CD14-positive monocyte (primary cell): ENCODE measurements at regions not wholly inside any gene's neighbourhood (a gene's known extent, or its start where the extent isn't known, plus 50 kb on each side); places are given as distances from the start of the nearest gene placed in this dataset.

Source experiments
- DNase-seq, 3 donors: peaks; one replicate each; pipeline ENCODE4 v3.0.0-alpha.2; 2011 to 2022
- H2AFZ ChIP-seq: 2 replicates; pipeline ENCODE4 v1.6.0; 2012; ENCODE audit warnings: mild to moderate bottlenecking, low read depth, low read length, inconsistent platforms; ENCODE audit not compliant: insufficient read depth, poor library complexity, severe bottlenecking
- H3K27ac ChIP-seq, 2 donors: 1 replicate in 1 of 2; 2 replicates in 1 of 2; pipeline ENCODE4 v1.5.1; 2012 to 2013; ENCODE audit warnings: low read length in 2 of 2, control low read depth in 1 of 2, inconsistent platforms in 1 of 2, low read depth in 1 of 2, mild to moderate bottlenecking in 1 of 2
- H3K27me3 ChIP-seq, 2 donors: one replicate each; pipeline versions ENCODE4 v1.6.0 to v1.6.1; 2011 to 2013; ENCODE audit warnings: low read length in 2 of 2; ENCODE audit not compliant: control insufficient read depth in 2 of 2, insufficient read depth in 2 of 2
- H3K36me3 ChIP-seq, 2 donors: replicated peaks in 1 of 2; 1 replicate in 1 of 2; 2 replicates in 1 of 2; pipeline versions ENCODE4 v1.5.1 to v1.6.1; 2012 to 2013; ENCODE audit warnings: low read length in 2 of 2, control low read depth in 1 of 2, inconsistent platforms in 1 of 2, mild to moderate bottlenecking in 1 of 2; ENCODE audit not compliant: insufficient read depth in 2 of 2, control insufficient read depth in 1 of 2
- H3K4me1 ChIP-seq, 2 donors: 1 replicate in 1 of 2; 2 replicates in 1 of 2; pipeline versions ENCODE4 v1.5.1 to v1.6.1; 2012 to 2013; ENCODE audit warnings: low read length in 2 of 2, control low read depth in 1 of 2, inconsistent platforms in 1 of 2, mild to moderate bottlenecking in 1 of 2, moderate library complexity in 1 of 2; ENCODE audit not compliant: insufficient read depth in 2 of 2, control insufficient read depth in 1 of 2
- H3K4me2 ChIP-seq: replicated peaks from 2 replicates; pipeline ENCODE3; 2012; ENCODE audit warnings: low read length, moderate library complexity, mild to moderate bottlenecking; ENCODE audit not compliant: poor library complexity, severe bottlenecking; ENCODE audit errors: extremely low read depth
- H3K4me3 ChIP-seq, 3 experiments: fragments of 200-600 bp in 1 of 3; sonication (generic) in 1 of 3; replicated peaks in 1 of 3; 1 replicate in 2 of 3; 2 replicates in 1 of 3; pipeline ENCODE4 v1.5.1; 2011 to 2013; ENCODE audit warnings: low read length in 3 of 3, mild to moderate bottlenecking in 3 of 3, control low read depth in 2 of 3, low read depth in 2 of 3, inconsistent platforms in 1 of 3, moderate library complexity in 1 of 3
- H3K79me2 ChIP-seq: 2 replicates; pipeline ENCODE4 v1.6.0; 2012; ENCODE audit warnings: mild to moderate bottlenecking, control low read depth, inconsistent platforms, low read length, moderate library complexity; ENCODE audit not compliant: insufficient read depth
- H3K9ac ChIP-seq: 2 replicates; pipeline ENCODE4 v1.6.0; 2017; ENCODE audit warnings: low read length, mild to moderate bottlenecking; ENCODE audit not compliant: insufficient read depth, poor library complexity, severe bottlenecking
- H3K9me3 ChIP-seq, 2 donors: replicated peaks in 1 of 2; 1 replicate in 1 of 2; 2 replicates in 1 of 2; pipeline versions ENCODE4 v1.5.1 to v1.6.1; 2012 to 2013; ENCODE audit warnings: low read length in 2 of 2, control low read depth in 1 of 2; ENCODE audit not compliant: control insufficient read depth in 1 of 2, insufficient read depth in 1 of 2
- H4K20me1 ChIP-seq: 2 replicates; pipeline ENCODE4 v1.6.0; 2012; ENCODE audit warnings: mild to moderate bottlenecking, low read length, control low read depth, moderate library complexity; ENCODE audit not compliant: insufficient read depth
- H3K27ac Mint-ChIP-seq, 7 donors: one replicate each; pipeline ENCODE4 v1.8.0; 2020; ENCODE audit warnings: mild to moderate bottlenecking in 7 of 7, mixed read lengths in 7 of 7, moderate library complexity in 6 of 7, inconsistent platforms in 2 of 7
- H3K27me3 Mint-ChIP-seq, 3 donors: one replicate each; pipeline ENCODE4 v1.8.0; 2021 to 2022; ENCODE audit warnings: low read depth in 3 of 3, mild to moderate bottlenecking in 3 of 3, mixed read lengths in 3 of 3, moderate library complexity in 3 of 3, inconsistent platforms in 1 of 3
- H3K36me3 Mint-ChIP-seq, 2 donors: one replicate each; pipeline ENCODE4 v1.8.0; 2020; ENCODE audit warnings: mixed read lengths in 2 of 2, inconsistent platforms in 1 of 2, mild to moderate bottlenecking in 1 of 2
- H3K4me1 Mint-ChIP-seq: one replicate; pipeline ENCODE4 v1.8.0; 2020; ENCODE audit warnings: mild to moderate bottlenecking, mixed read lengths
- H3K4me3 Mint-ChIP-seq, 2 donors: one replicate each; pipeline ENCODE4 v1.8.0; 2020; ENCODE audit warnings: mild to moderate bottlenecking in 2 of 2, mixed read lengths in 2 of 2, moderate library complexity in 1 of 2
- H3K9me3 Mint-ChIP-seq, 7 donors: one replicate each; pipeline ENCODE4 v1.8.0; 2020 to 2022; ENCODE audit warnings: mixed read lengths in 7 of 7, mild to moderate bottlenecking in 6 of 7, moderate library complexity in 6 of 7, inconsistent platforms in 2 of 7
- CTCF ChIP-seq: fragments of 200-600 bp; IDR thresholded peaks from one replicate; pipeline ENCODE4 v1.8.0; 2022; ENCODE audit warnings: antibody characterized with exemption, mild to moderate bottlenecking
- WGBS: methylation state at CpG from one replicate; pipeline ENCODE4 v1.1.5; 2013; ENCODE audit warnings: missing lambda C conversion rate; ENCODE audit not compliant: insufficient coverage; 5-methylcytosine and 5-hydroxymethylcytosine counted together
- intact Hi-C, 2 donors: fragments of 100-400 bp; cut with micrococcal nuclease; formaldehyde crosslinking; loops; one replicate each; pipeline versions ENCODE4 v1.15.0 to v1.15.1; 2023

- no peaks in the 10 kb centered on the region for H3K9me3 ChIP-seq
- Mint-ChIP-seq H3K4me1 (no peaks in the 10 kb centered on the region), H3K9me3 (peaks cover 0 to 3% (median 0%) of the 10 kb centered on the region in 7 donors), H3K27ac (peak overlapping the region in 1 of 7 donors; percentile 42), H3K4me3 (no peak overlapping the region), H3K27me3 (peaks cover 0 to 2% (median 1%) of the 10 kb centered on the region in 3 donors), H3K36me3 (no peaks in the 10 kb centered on the region)
- intact Hi-C loops = no loop called here
- no peak overlapping the region for H2AFZ ChIP-seq
- no peaks in the 10 kb centered on the region for H3K79me2 ChIP-seq
- no peak overlapping the region for H3K9ac ChIP-seq
- peak in 1 of 3 donors; percentile 3 for DNase-seq
- H3K4me2 ChIP-seq = no peak overlapping the region
- H3K36me3 ChIP-seq = no peaks in the 10 kb centered on the region
- H4K20me1 ChIP-seq = no peaks in the 10 kb centered on the region
- H3K4me3 ChIP-seq = no peak overlapping the region
- H3K4me1 ChIP-seq = no peaks in the 10 kb centered on the region
- H3K27ac ChIP-seq = no peak overlapping the region
- 94% methylated on average over 6 of the region's 6 CpGs for WGBS
- TF ChIP-seq CTCF = no peak
- no peaks in the 10 kb centered on the region for H3K27me3 ChIP-seq
These were observed 237.0 kb downstream of the MRPL39 start for GRCh38 chr21:25370311-25370744.

GRCh38 chr21:25369524-25370300 is 237.6 kb downstream of the MRPL39 start:
- Mint-ChIP-seq H3K36me3 (no peaks in the 10 kb centered on the region), H3K27ac (no peak overlapping the region), H3K4me1 (no peaks in the 10 kb centered on the region), H3K4me3 (no peak overlapping the region), H3K9me3 (peaks cover 0 to 3% (median 0%) of the 10 kb centered on the region in 7 donors), H3K27me3 (peaks cover 0 to 2% (median 1%) of the 10 kb centered on the region in 3 donors)
- H3K36me3 ChIP-seq = no peaks in the 10 kb centered on the region
- H3K27ac ChIP-seq = no peak overlapping the region
- DNase-seq = no peak
- H3K9me3 ChIP-seq = no peaks in the 10 kb centered on the region
- H4K20me1 ChIP-seq = no peaks in the 10 kb centered on the region
- H3K4me2 ChIP-seq = no peak overlapping the region
- no peaks in the 10 kb centered on the region for H3K27me3 ChIP-seq
- WGBS = 60% methylated on average over 1 of the region's 4 CpGs
- no peak overlapping the region for H3K4me3 ChIP-seq
- H2AFZ ChIP-seq = no peak overlapping the region
- H3K9ac ChIP-seq = no peak overlapping the region
- H3K4me1 ChIP-seq = no peaks in the 10 kb centered on the region
- intact Hi-C loops = no loop called here
- no peak for TF ChIP-seq CTCF
- no peaks in the 10 kb centered on the region for H3K79me2 ChIP-seq
